Keratinocyte (primary cell): ENCODE measurements at regions not wholly inside any gene's neighbourhood (a gene's known extent, or its start where the extent isn't known, plus 50 kb on each side); places are given as distances from the start of the nearest gene placed in this dataset.

Source experiments
- EZH2 ChIP-seq: IDR thresholded peaks from one replicate; pipeline ENCODE4 v1.6.1; 2012; ENCODE audit warnings: inconsistent platforms, mild to moderate bottlenecking, low read length, moderate library complexity
- TF ChIP-seq, protein P1 (sequence below), 3 experiments: IDR thresholded peaks in 1 of 3; conservative IDR thresholded peaks in 1 of 3; optimal IDR thresholded peaks in 1 of 3; 2 replicates in 2 of 3; 3 replicates in 1 of 3; pipeline versions ENCODE3 to v1.5.1; 2011; ENCODE audit warnings: low read length in 3 of 3, mild to moderate bottlenecking in 3 of 3, moderate library complexity in 2 of 3, control low read depth in 1 of 3, inconsistent platforms in 1 of 3; ENCODE audit not compliant: insufficient read depth in 2 of 3; ENCODE audit errors: extremely low read depth in 1 of 3

DNA sequence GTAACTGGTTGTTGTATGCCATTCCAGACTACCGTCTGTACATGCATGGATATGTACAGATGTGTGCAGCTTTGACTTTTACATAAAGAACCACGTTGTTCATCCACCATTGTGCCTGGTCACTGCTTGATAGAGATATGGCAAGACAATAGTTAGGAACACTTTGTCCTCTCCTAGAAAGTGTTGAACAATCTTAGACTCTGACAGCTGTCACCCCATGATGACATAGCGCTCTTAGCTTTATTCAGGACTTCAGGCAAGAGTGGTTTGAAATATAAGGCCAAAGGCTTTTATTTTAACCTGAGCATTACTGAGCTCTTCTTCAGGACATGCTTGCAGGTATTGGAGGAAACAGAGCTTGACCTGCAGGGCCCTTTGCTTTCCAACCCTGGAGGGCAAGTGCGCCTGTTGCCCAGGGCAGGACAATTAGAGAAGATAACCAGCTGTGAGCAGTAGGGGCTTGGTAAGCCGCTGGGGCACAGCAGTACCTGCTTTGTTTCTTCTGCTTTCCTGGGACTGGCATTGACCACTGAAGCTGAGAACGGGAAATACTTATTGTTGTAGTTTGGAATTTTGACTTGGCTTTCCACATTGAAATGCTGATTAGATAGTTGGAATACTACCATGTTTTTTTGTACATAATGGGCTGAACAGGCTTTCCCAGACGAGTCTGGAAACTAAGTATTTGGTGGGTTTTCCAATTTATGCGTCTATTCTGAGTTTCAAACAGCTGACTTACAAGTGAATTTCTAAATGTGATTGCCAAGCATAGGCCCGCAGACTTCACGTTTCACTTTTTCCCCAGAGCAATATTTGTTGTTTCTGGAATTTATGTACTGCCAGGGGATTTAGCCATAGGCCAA lies 51.1 kb downstream of the GARRE1 start:
- TF ChIP-seq, protein P1, sequence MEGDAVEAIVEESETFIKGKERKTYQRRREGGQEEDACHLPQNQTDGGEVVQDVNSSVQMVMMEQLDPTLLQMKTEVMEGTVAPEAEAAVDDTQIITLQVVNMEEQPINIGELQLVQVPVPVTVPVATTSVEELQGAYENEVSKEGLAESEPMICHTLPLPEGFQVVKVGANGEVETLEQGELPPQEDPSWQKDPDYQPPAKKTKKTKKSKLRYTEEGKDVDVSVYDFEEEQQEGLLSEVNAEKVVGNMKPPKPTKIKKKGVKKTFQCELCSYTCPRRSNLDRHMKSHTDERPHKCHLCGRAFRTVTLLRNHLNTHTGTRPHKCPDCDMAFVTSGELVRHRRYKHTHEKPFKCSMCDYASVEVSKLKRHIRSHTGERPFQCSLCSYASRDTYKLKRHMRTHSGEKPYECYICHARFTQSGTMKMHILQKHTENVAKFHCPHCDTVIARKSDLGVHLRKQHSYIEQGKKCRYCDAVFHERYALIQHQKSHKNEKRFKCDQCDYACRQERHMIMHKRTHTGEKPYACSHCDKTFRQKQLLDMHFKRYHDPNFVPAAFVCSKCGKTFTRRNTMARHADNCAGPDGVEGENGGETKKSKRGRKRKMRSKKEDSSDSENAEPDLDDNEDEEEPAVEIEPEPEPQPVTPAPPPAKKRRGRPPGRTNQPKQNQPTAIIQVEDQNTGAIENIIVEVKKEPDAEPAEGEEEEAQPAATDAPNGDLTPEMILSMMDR (optimal IDR thresholded peaks at IDR 0.05 in 1 of 3, IDR thresholded peaks at IDR 0.05 in 1 of 3, conservative IDR thresholded peaks at IDR 0.05 in 1 of 3; ENCODE audit: extremely low read depth in 1 of 3, insufficient read depth in 2 of 3, low read length in 3 of 3), result no peak
- TF ChIP-seq EZH2, result no peak
